ENCODE measurements at regions not wholly inside any gene's neighbourhood (a gene's known extent, or its start where the extent isn't known, plus 50 kb on each side); places are given as distances from the start of the nearest gene placed in this dataset.

- no peak for DNase-seq (ENCODE audit: low read depth in 4 of 4, low spot score in 2 of 4)
These were observed 196.5 kb upstream of the PIK3C3 start for GRCh38 chr18:41758534-41758933.

- no peak for DNase-seq (ENCODE audit: low read depth in 4 of 4, low spot score in 2 of 4)
These were observed 198.9 kb upstream of the PIK3C3 start for GRCh38 chr18:41756141-41756540.

- DNase-seq (ENCODE audit: low read depth in 4 of 4, low spot score in 2 of 4), result no peak
These were observed 200.7 kb upstream of the PIK3C3 start for GRCh38 chr18:41754332-41754731.

DNA sequence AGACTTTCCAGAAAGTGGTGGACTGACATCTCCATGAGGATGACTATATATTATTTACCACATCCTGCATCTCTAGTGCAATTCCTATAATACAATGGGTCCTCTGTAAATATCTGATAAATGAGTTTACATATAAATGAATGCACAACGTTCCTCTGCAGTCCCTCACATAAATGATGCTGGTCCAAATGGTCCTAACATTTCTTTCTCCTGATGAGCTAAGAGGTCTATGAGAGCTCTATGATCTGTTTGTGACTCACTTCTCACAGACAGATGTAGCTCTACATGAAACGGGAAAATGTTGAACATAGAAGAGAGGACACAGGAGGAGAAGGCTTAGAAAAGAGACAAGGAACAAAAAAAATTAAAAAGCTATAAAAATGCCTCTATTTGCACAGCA lies 201.2 kb upstream of the PIK3C3 start:
- DNase-seq (ENCODE audit: low read depth in 4 of 4, low spot score in 2 of 4), result no peak

- DNase-seq (ENCODE audit: low read depth in 4 of 4, low spot score in 2 of 4), result no peak
These were observed 202.2 kb upstream of the PIK3C3 start for GRCh38 chr18:41752826-41753225.

- no peak for DNase-seq (ENCODE audit: low read depth in 4 of 4, low spot score in 2 of 4)
These were observed 203.4 kb upstream of the PIK3C3 start for GRCh38 chr18:41751652-41752051.

- DNase-seq (ENCODE audit: low read depth in 4 of 4, low spot score in 2 of 4), result no peak
These were observed 203.9 kb upstream of the PIK3C3 start for GRCh38 chr18:41751161-41751560.

DNA sequence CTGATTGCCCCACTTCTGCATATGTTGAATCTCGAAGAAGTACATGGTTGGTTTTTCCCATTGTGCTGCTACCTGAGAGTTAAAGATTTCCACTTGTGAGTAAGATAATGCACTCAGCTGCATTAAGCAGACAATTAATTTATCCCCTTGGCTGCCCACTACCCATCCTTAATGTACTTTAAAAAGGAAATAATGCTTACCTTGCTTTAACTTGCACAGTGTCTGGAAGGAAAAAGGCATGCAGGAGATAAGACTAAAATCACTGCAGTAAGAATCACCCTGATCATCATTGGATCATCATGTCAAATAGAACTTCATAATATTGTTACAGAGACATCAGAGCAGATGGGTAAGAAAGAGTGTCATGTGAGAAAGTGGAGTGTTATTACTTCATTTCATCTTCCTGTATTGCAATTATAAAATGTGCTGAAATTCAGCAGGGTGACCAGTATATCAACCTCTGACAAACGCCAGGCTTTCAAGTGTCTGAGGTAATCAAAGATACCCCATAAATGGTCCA lies 207.3 kb upstream of the PIK3C3 start:
- no peak for DNase-seq (ENCODE audit: low read depth in 4 of 4, low spot score in 2 of 4)

DNA sequence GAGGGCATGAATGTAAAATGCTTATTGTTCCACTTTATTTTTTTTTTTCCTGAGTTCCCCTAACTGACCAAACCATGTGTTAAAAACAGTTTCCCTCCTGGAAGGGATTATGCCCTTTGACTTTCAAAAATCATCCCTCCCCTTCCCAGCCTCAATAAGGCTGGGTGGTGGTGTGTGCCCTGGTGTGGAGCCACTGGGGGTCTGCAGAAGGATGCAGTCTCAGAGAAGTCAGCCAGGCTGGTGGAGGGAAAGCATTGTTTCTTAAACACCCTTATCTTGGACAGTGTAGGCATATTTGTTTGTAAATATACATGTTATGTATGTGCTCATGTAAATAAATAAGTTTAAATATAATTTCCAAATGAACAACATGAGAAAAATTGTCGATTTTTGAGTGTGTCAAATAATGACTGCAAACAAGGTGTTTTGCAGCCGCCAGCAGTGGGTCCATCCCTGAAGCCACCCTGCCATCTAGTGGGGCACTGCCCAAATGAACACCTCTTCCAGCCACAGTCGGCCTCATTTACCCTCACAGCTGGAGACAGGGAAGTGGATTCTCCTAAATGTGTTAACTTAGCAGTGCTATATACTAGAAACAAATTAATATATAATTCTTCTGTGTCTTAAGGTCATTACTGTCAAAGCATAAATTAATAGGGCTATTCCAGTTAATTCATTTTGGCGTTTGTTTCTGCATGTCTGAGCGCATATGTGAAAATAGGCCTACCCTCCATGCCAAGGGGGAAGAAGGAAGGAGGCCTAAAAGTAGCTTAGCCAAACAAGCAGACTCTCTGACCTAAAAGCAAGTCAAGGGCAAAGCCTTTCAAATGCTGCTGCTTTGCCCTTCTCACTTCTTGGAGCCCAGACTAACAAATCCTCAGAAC lies 209.6 kb upstream of the PIK3C3 start:
- peak in 2 of 4 donors; percentile 36 to 39 for DNase-seq (ENCODE audit: low read depth in 4 of 4, low spot score in 2 of 4)

GRCh38 chr18:41744421-41745030 lies 210.5 kb upstream of the PIK3C3 start:
- no peak for DNase-seq (ENCODE audit: low read depth in 4 of 4, low spot score in 2 of 4)

GRCh38 chr18:41737218-41737617 lies 217.8 kb upstream of the PIK3C3 start:
- DNase-seq (ENCODE audit: low read depth in 4 of 4, low spot score in 2 of 4), result no peak

DNA sequence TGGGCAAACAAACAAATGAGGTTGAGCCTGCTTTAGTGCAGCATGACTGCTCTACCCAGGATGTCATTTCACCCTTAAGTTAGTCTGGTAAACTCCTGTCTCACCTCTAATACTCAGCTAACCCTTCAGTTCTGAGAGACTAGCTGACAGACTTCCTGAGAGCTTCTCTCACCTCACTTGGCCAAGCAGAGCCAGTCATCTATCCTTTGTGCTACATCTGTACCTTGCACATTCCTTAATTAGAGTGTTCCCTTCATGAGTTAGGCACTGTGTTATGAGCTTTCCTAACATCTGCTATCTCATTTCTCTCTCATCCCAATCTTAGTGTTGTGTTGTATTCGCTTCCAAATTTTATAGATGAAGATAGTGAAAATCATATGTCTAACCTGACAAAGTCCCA lies 220.1 kb upstream of the PIK3C3 start:
- DNase-seq (ENCODE audit: low read depth in 4 of 4, low spot score in 2 of 4), result no peak

DNA sequence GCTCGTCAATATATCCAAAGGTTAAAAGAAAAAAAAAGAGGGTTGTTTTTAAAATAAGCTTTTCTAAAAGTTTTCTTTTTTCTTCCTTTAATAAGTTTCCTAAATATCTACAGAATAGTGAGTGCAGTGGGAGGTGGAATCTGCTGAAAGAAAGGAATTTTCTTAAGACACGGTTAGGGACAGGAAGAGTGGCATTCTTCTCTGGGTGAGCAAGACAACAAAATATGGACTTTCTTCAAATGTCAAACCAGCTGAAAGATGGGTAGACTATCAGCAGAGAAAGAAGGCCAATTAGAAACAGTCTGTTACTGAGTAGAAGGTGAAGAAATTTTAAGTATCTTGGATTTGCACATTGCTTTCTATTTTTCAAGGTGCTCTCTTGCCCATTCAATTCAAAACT lies 222.7 kb upstream of the PIK3C3 start:
- no peak for DNase-seq (ENCODE audit: low read depth in 4 of 4, low spot score in 2 of 4)

GRCh38 chr18:41731884-41732283 lies 223.2 kb upstream of the PIK3C3 start:
- DNase-seq (ENCODE audit: low read depth in 4 of 4, low spot score in 2 of 4), result no peak

DNA sequence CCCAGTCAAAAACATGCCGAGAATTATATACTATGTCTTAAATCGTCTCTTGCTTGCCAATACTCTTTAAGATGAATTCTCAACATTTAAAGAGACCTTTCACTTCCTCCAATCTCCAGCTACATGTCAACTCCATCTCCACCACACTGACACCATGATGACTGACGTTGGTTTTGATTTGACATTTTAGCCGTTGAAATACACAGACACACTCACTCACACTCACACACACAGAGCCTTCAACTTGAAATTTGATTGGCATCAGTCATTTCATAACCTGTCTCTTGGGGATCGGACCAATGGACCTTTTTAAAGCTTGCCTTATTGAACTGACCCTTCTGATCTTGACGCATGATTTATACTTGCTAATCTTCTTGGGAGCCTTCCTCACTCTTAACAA lies 230.8 kb upstream of the PIK3C3 start:
- no peak for DNase-seq (ENCODE audit: low read depth in 4 of 4, low spot score in 2 of 4)

GRCh38 chr18:41721103-41721790 lies 233.8 kb upstream of the PIK3C3 start:
- DNase-seq (ENCODE audit: low read depth in 4 of 4, low spot score in 2 of 4), result no peak

- DNase-seq (ENCODE audit: low read depth in 4 of 4, low spot score in 2 of 4), result no peak
These were observed 234.8 kb upstream of the PIK3C3 start for GRCh38 chr18:41720226-41720625.

GRCh38 chr18:41719808-41720207 lies 235.2 kb upstream of the PIK3C3 start:
- no peak for DNase-seq (ENCODE audit: low read depth in 4 of 4, low spot score in 2 of 4)

GRCh38 chr18:41714872-41715271 lies 240.2 kb upstream of the PIK3C3 start:
- DNase-seq (ENCODE audit: low read depth in 4 of 4, low spot score in 2 of 4), result no peak

DNA sequence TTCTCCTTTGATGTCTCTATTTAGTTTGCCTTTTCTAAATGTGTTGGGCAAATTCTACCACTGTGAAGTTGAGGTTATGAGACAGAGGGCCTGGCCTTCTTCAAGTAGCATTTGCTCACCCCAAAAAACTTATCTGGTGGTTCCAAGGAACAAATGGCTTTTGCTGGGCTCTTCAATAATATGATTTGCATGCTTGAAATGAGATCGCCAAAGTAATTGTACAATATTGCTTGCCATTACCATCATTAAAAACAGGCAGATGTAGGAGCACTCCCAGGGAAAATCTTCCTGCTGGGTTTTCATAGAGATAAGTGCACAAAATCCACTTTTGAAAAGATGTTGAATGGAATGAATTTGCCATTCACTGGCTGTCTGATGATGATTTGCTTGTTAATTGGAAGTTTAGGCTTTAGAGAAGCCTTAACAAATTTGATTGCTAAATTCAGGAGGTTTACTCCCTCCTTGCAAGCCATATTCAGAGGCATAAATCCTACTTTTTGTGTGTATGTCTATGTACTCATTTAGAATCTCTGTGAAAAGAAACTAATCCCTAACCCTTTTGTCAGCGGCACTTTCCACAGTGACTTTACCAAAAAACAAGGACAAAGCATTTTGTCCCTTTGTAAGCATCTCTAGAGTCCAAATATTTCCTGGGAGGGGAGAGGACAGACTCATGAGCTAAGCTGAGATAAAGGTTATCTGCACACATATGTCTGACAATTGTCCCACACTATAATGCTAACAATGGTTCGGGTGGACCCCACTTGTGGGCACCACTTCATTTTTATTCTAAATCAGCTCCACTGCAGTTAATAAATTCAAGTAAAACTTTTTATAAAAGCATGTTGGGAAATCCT lies 240.8 kb upstream of the PIK3C3 start:
- DNase-seq (ENCODE audit: low read depth in 4 of 4, low spot score in 2 of 4), result no peak

DNA sequence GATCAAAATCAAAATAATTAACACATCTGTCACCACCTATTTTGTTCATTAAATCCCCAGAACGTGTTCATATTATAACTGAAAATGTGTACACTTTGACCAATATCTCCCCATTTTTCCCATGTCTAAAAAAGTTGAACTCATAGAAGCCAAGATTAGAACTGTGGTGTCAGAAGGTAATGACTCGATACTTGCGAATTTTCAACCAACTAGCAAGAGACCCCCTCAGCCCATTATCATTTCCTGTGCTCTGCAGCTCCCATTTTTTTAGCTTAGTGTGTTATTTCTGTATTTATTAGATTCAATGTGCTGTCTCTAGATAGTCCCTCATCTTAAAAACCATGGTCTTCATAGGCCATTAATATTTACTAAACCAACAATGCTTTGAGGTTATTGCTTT lies 248.7 kb upstream of the PIK3C3 start:
- no peak for DNase-seq (ENCODE audit: low read depth in 4 of 4, low spot score in 2 of 4)

All from left renal cortex interstitium (tissue), 4 donors.